ENCODE measurements at regions not wholly inside any gene's neighbourhood (a gene's known extent, or its start where the extent isn't known, plus 50 kb on each side); places are given as distances from the start of the nearest gene placed in this dataset.

- TF ChIP-seq, protein P1, sequence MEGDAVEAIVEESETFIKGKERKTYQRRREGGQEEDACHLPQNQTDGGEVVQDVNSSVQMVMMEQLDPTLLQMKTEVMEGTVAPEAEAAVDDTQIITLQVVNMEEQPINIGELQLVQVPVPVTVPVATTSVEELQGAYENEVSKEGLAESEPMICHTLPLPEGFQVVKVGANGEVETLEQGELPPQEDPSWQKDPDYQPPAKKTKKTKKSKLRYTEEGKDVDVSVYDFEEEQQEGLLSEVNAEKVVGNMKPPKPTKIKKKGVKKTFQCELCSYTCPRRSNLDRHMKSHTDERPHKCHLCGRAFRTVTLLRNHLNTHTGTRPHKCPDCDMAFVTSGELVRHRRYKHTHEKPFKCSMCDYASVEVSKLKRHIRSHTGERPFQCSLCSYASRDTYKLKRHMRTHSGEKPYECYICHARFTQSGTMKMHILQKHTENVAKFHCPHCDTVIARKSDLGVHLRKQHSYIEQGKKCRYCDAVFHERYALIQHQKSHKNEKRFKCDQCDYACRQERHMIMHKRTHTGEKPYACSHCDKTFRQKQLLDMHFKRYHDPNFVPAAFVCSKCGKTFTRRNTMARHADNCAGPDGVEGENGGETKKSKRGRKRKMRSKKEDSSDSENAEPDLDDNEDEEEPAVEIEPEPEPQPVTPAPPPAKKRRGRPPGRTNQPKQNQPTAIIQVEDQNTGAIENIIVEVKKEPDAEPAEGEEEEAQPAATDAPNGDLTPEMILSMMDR (IDR thresholded peaks at IDR 0.05; ENCODE audit: low read depth, low read length, missing control alignments), result no peak
- H3K4me3 ChIP-seq (replicated peaks; ENCODE audit: low read depth, low read length), result no peak overlapping the region
- no peak for DNase-seq (ENCODE audit: extremely low read depth, low read depth)
Observed at GRCh38 chr16:65421596-65421995, 299.7 kb upstream of the CDH11 start.

GRCh38 chr16:65418435-65418834 lies 296.6 kb upstream of the CDH11 start:
- DNase-seq (ENCODE audit: extremely low read depth, low read depth), result no peak
- TF ChIP-seq, protein P1 (IDR thresholded peaks at IDR 0.05; ENCODE audit: low read depth, low read length, missing control alignments), result no peak
- H3K4me3 ChIP-seq (replicated peaks; ENCODE audit: low read depth, low read length), result no peak overlapping the region

DNA sequence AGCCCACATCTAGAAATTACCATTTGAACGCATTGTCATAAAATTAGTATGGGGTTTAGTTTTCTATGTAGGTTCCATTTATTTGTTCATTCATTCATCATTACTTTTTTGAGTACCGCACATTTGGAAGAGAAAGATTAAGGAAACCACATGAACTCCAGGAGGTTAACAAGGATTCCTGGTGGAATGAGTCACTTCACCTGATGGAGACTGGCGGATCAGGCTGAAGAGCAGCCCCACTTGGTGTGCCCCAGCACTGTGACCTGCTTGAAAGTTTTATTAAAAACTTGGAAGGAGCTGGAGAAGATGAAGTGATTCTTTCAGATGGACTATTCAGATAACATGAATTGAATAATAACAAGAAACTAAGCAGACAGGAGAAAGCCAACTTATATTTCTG lies 293.6 kb upstream of the CDH11 start:
- no peak overlapping the region for H3K4me3 ChIP-seq (replicated peaks; ENCODE audit: low read depth, low read length)
- peak; percentile 31 for DNase-seq (ENCODE audit: extremely low read depth, low read depth)
- TF ChIP-seq, protein P1 (IDR thresholded peaks at IDR 0.05; ENCODE audit: low read depth, low read length, missing control alignments), result no peak

DNA sequence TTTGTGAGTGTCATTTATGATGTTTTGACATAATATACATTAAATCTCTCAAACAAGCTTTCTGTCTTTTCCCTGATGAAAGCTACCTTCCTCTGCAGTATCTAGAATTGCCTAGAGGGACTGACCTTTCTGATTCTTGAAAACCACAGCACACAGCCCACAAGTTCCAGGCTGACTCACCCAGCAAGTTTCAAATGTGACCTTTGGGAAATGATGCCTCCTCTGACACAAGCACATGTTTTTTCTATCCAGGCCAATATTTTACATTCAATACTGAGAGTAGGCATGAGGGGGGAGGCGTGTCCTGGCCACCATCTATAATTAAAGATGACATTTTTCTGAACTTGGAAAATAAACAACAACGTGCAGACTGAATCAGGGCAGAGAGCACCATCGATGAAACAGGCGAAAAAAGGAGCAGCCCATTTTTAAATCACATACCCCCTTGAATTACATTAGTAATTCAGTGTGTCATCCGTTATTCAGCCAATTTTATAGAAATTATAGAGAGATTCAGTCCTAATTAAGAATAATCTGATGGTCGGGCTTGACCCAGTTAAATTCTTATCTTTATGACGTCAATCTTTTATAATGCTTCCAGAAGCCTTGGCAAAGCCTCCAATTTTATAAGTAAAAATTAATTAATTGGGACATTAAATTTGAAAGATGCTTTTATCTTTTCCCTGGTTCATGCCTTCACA lies 292.6 kb upstream of the CDH11 start:
- no peak overlapping the region for H3K4me3 ChIP-seq (replicated peaks; ENCODE audit: low read depth, low read length)
- peak; percentile 88 for DNase-seq (ENCODE audit: extremely low read depth, low read depth)
- TF ChIP-seq, protein P1 (IDR thresholded peaks at IDR 0.05; ENCODE audit: low read depth, low read length, missing control alignments), result no peak

DNA sequence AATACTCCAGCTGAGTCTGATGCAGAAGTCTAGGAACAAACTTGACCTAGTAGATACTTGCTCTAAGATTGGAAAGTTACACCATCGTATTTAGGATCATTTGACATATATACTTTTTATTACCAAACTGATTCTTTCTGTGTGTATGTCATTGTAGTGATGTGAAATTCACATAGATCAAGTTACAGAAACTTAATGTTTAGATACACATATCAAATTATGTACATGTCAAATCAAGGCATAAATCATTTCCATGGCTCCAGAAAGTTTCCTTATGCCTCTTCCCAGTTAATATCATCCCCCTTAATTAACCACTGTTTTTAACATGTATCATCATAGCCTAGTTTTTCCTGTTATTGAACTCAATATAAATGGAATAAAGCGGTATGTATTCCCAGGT lies 292.0 kb upstream of the CDH11 start:
- no peak for DNase-seq (ENCODE audit: extremely low read depth, low read depth)
- no peak overlapping the region for H3K4me3 ChIP-seq (replicated peaks; ENCODE audit: low read depth, low read length)
- TF ChIP-seq, protein P1 (IDR thresholded peaks at IDR 0.05; ENCODE audit: low read depth, low read length, missing control alignments), result no peak

DNA sequence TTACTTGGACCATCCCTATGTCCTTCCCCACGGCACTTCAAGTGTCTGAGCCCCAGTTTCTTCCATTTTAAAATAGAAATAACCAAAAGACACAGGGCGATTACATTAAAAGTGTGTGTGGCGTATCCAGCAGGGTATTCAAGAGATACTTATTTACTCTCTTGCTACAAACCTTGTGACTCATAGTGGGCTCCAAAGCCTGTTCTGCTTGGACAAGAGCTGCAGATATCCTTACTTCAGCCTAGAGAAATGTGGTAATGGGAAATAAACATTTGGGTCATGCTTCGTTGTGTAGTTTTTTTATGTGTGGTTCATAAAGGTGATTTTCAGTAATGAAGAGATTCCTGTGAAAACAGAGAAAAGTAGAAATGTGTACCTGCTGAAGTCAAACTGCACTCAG lies 288.9 kb upstream of the CDH11 start:
- DNase-seq (ENCODE audit: extremely low read depth, low read depth), result no peak
- TF ChIP-seq, protein P1 (IDR thresholded peaks at IDR 0.05; ENCODE audit: low read depth, low read length, missing control alignments), result no peak
- H3K4me3 ChIP-seq (replicated peaks; ENCODE audit: low read depth, low read length), result no peak overlapping the region

GRCh38 chr16:65409510-65409909 lies 287.6 kb upstream of the CDH11 start:
- DNase-seq (ENCODE audit: extremely low read depth, low read depth), result no peak
- H3K4me3 ChIP-seq (replicated peaks; ENCODE audit: low read depth, low read length), result no peak overlapping the region
- TF ChIP-seq, protein P1 (IDR thresholded peaks at IDR 0.05; ENCODE audit: low read depth, low read length, missing control alignments), result no peak
